Osteoblast (primary cell): ENCODE measurements at regions not wholly inside any gene's neighbourhood (a gene's known extent, or its start where the extent isn't known, plus 50 kb on each side); places are given as distances from the start of the nearest gene placed in this dataset.

Experiments
- DNase-seq: peaks from one replicate; pipeline ENCODE4 v3.0.0; 2011; ENCODE audit warnings: low spot score, mixed read lengths; ENCODE audit not compliant: insufficient read length; ENCODE audit errors: missing footprints
- H2AFZ ChIP-seq: 2 replicates; pipeline ENCODE4 v1.6.0; 2011; ENCODE audit warnings: mild to moderate bottlenecking, low read length
- H3K27ac ChIP-seq: 2 replicates; pipeline ENCODE4 v1.5.1; 2011; ENCODE audit warnings: mild to moderate bottlenecking, low read depth, low read length, moderate library complexity
- H3K27me3 ChIP-seq: 2 replicates; pipeline ENCODE4 v1.6.0; 2012; ENCODE audit warnings: mild to moderate bottlenecking, control low read depth, inconsistent platforms, low read length, moderate library complexity; ENCODE audit not compliant: insufficient read depth
- H3K36me3 ChIP-seq: 2 replicates; pipeline ENCODE4 v1.5.1; 2011; ENCODE audit warnings: mild to moderate bottlenecking, low read length, control low read depth, moderate library complexity; ENCODE audit not compliant: insufficient read depth
- H3K4me1 ChIP-seq: 2 replicates; pipeline ENCODE4 v1.5.1; 2011; ENCODE audit warnings: mild to moderate bottlenecking, low read length, control low read depth, moderate library complexity; ENCODE audit not compliant: insufficient read depth
- H3K4me2 ChIP-seq: 2 replicates; pipeline ENCODE4 v1.6.0; 2011; ENCODE audit warnings: mild to moderate bottlenecking, low read length; ENCODE audit not compliant: insufficient read depth
- H3K4me3 ChIP-seq: fragments of 200-600 bp; sonication (generic); 3 replicates; pipeline ENCODE4 v1.5.1; 2012; ENCODE audit warnings: mild to moderate bottlenecking, low read length, inconsistent platforms; ENCODE audit not compliant: insufficient read depth
- H3K79me2 ChIP-seq: 2 replicates; pipeline ENCODE4 v1.6.0; 2012; ENCODE audit warnings: mild to moderate bottlenecking, low read length, control low read depth, inconsistent platforms; ENCODE audit not compliant: insufficient read depth
- H3K9me3 ChIP-seq: 2 replicates; pipeline ENCODE4 v1.5.1; 2011; ENCODE audit warnings: low read depth, low read length, control low read depth
- H4K20me1 ChIP-seq: 2 replicates; pipeline ENCODE4 v1.6.0; 2012; ENCODE audit warnings: mild to moderate bottlenecking, low read length, control low read depth; ENCODE audit not compliant: insufficient read depth
- TF ChIP-seq, protein P1 (sequence below): IDR thresholded peaks from 2 replicates; pipeline ENCODE4 v1.5.1; 2011; ENCODE audit warnings: mild to moderate bottlenecking, low read depth, low read length, moderate library complexity; ENCODE audit errors: extremely low read depth

GRCh38 chr5:143624465-143624864 lies 187.5 kb upstream of the HMHB1 start:
- Histone ChIP-seq H3K27ac (no peak overlapping the region), H3K4me1 (peaks cover under 1% of the 10 kb centered on the region), H2AFZ (no peak overlapping the region), H3K79me2 (no peaks in the 10 kb centered on the region), H4K20me1 (no peaks in the 10 kb centered on the region), H3K36me3 (no peaks in the 10 kb centered on the region), H3K4me2 (no peak overlapping the region), H3K9me3 (no peaks in the 10 kb centered on the region), H3K27me3 (no peaks in the 10 kb centered on the region), H3K4me3 (no peak overlapping the region)
- TF ChIP-seq, protein P1, sequence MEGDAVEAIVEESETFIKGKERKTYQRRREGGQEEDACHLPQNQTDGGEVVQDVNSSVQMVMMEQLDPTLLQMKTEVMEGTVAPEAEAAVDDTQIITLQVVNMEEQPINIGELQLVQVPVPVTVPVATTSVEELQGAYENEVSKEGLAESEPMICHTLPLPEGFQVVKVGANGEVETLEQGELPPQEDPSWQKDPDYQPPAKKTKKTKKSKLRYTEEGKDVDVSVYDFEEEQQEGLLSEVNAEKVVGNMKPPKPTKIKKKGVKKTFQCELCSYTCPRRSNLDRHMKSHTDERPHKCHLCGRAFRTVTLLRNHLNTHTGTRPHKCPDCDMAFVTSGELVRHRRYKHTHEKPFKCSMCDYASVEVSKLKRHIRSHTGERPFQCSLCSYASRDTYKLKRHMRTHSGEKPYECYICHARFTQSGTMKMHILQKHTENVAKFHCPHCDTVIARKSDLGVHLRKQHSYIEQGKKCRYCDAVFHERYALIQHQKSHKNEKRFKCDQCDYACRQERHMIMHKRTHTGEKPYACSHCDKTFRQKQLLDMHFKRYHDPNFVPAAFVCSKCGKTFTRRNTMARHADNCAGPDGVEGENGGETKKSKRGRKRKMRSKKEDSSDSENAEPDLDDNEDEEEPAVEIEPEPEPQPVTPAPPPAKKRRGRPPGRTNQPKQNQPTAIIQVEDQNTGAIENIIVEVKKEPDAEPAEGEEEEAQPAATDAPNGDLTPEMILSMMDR: no peak
- no peak for DNase-seq

- Histone ChIP-seq H3K4me3 (no peak overlapping the region), H4K20me1 (no peaks in the 10 kb centered on the region), H2AFZ (no peak overlapping the region), H3K9me3 (no peaks in the 10 kb centered on the region), H3K4me2 (no peak overlapping the region), H3K27ac (no peak overlapping the region), H3K36me3 (no peaks in the 10 kb centered on the region), H3K4me1 (no peaks in the 10 kb centered on the region), H3K79me2 (no peaks in the 10 kb centered on the region), H3K27me3 (no peaks in the 10 kb centered on the region)
- DNase-seq: no peak
- TF ChIP-seq, protein P1: no peak
These were observed 192.9 kb upstream of the HMHB1 start for GRCh38 chr5:143619040-143619439.

GRCh38 chr5:143618141-143618540 lies 193.8 kb upstream of the HMHB1 start:
- no peaks in the 10 kb centered on the region for H3K79me2 ChIP-seq
- no peak overlapping the region for H2AFZ ChIP-seq
- no peak overlapping the region for H3K4me3 ChIP-seq
- H3K27me3 ChIP-seq: no peaks in the 10 kb centered on the region
- DNase-seq: no peak
- no peaks in the 10 kb centered on the region for H3K9me3 ChIP-seq
- no peak overlapping the region for H3K27ac ChIP-seq
- no peaks in the 10 kb centered on the region for H3K36me3 ChIP-seq
- H4K20me1 ChIP-seq: no peaks in the 10 kb centered on the region
- TF ChIP-seq, protein P1: no peak
- no peaks in the 10 kb centered on the region for H3K4me1 ChIP-seq
- H3K4me2 ChIP-seq: no peak overlapping the region

DNA sequence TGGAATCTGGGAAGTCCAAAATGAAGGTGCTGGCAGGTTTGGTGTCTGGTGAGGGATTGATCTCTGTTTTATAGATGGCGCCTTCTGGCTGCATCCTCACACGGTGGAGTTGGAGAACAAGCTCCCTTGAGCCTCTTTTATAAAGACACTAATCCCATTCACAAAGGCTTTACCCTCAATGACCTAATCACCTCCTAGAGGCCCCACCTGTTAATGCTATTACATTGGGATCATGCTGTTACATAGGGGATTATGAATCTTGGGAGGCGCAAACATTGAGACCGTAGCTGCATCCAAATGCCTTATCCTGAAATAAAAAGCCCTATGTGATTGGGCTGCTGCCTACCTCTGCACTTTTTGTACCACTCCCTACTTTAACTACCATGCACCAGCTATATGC lies 197.1 kb upstream of the HMHB1 start:
- TF ChIP-seq, protein P1: no peak
- Histone ChIP-seq H3K27me3 (no peaks in the 10 kb centered on the region), H3K36me3 (no peaks in the 10 kb centered on the region), H3K9me3 (no peaks in the 10 kb centered on the region), H3K4me3 (no peak overlapping the region), H3K79me2 (no peaks in the 10 kb centered on the region), H3K27ac (no peak overlapping the region), H2AFZ (no peak overlapping the region), H3K4me2 (no peak overlapping the region), H3K4me1 (no peaks in the 10 kb centered on the region), H4K20me1 (no peaks in the 10 kb centered on the region)
- no peak for DNase-seq
